BLaER1 treated with 17β-estradiol and CSF1 and Interleukin-3, amounts not matched to agents 10 nM and 100 nM (cell line): ENCODE measurements at regions not wholly inside any gene's neighbourhood (a gene's known extent, or its start where the extent isn't known, plus 50 kb on each side); places are given as distances from the start of the nearest gene placed in this dataset.
A peak's percentile ranks its signal among the peaks of the same experiment; 100 is the strongest.
"Not testable (repeated sequence)": the region's sequence is repeated elsewhere in the genome, so short reads cannot be mapped to it uniquely, and the experiment has no call there.

Experiments
- H3K27ac ChIP-seq, 11 experiments: shearing (Covaris generic); formaldehyde crosslinking; 2 replicates each; pipeline ENCODE4 v1.8.1; 2022
- H3K27me3 ChIP-seq, 11 experiments: shearing (Covaris generic); formaldehyde crosslinking; 2 replicates each; pipeline ENCODE4 v1.8.1; 2022
- H3K36me3 ChIP-seq, 11 experiments: shearing (Covaris generic); formaldehyde crosslinking; 2 replicates each; pipeline ENCODE4 v1.8.1; 2022
- H3K4me1 ChIP-seq, 10 experiments: shearing (Covaris generic); formaldehyde crosslinking; 2 replicates each; pipeline ENCODE4 v1.8.1; 2022
- H3K4me2 ChIP-seq, 11 experiments: shearing (Covaris generic); formaldehyde crosslinking; 2 replicates each; pipeline ENCODE4 v1.8.1; 2022
- H3K4me3 ChIP-seq, 10 experiments: shearing (Covaris generic); formaldehyde crosslinking; 2 replicates each; pipeline ENCODE4 v1.8.1; 2022
- H3K9ac ChIP-seq, 11 experiments: shearing (Covaris generic); formaldehyde crosslinking; 2 replicates each; pipeline ENCODE4 v1.8.1; 2022
- H3K9me3 ChIP-seq, 11 experiments: shearing (Covaris generic); formaldehyde crosslinking; replicated peaks in 1 of 11; 2 replicates each; pipeline ENCODE4 v1.8.1; 2022
- H4K20me1 ChIP-seq, 11 experiments: shearing (Covaris generic); formaldehyde crosslinking; 2 replicates each; pipeline ENCODE4 v1.8.1; 2022
- Cebpa-rat ChIP-seq, 11 experiments: shearing (Covaris generic); IDR thresholded peaks; 2 replicates each; pipeline ENCODE4 v1.8.1; 2022

DNA sequence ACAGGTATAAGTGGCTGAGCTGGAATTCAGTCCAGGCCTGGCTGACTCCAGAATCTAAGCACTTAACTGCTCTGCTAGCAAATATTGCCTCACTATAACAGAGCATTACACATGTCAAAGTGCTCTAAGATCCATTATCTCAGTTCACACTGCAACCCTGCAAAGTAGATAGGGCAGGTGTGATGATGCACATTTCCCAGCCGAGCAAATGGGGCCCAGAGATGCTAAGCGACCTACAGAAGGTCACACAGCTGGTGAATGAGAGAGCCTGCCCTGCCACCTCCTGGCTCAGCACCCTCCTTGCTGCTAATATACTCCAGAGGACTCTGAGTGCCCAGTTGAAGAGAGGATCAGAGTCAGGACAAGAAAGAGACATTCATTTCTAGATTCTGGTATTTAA is 73.6 kb upstream of the CCL1 start:
- Histone ChIP-seq H3K4me1 (peaks cover 0 to 48% (median 23%) of the 10 kb centered on the region in 10 experiments; a peak in 16 of 20 replicates), H3K27me3 (no peaks in the 10 kb centered on the region), H3K27ac (no peak overlapping the region), H3K36me3 (no peaks in the 10 kb centered on the region), H3K9me3 (no peaks in the 10 kb centered on the region), H3K9ac (no peak overlapping the region), H3K4me3 (no peak overlapping the region), H3K4me2 (0 out of 22 replicates have a peak overlapping the region, but pooled peaks of 1 of the 11 experiments have one; percentile 89), H4K20me1 (no peaks in the 10 kb centered on the region)
- TF ChIP-seq Cebpa-rat (IDR thresholded peaks at IDR 0.05): no peak

DNA sequence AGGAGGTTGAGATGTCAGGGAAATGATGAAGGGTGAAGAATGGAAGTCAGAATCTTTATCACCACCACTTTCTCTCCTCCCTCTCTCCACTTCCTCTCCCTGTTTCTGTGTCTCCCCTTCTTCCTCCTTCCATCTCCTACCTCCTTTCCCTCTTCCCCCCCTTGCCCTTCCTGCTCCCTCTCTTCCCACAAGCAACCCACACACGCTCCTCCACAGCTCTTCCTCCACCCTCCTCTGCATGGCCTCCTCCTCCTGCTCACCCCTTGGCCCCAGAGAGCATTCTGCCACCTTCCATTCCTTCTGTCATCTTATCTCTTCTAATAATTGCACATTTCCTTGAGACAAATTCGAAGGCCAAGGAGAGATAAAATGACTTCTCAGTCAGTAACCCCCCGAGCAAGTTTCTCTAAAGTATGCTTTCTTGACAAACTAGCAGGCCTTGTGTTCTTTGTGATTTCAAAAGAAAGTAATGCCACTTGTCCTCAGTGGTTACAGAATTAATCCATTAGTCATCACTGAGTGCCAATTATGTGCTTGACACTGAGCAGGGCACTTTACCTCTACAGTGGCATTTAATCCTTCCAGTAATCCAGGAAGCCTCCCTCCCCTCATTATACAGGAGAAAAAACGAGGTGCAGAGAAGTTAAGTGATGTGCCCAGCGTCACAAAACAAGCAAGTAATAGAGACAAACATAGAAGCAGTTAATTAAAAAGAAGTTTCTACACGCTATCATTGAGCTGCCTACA is 72.3 kb upstream of the CCL1 start:
- H3K36me3 ChIP-seq: no peaks in the 10 kb centered on the region
- peak overlapping the region in 7 of 11 experiments; percentile 54 to 92 (median 85); a peak in 12 of 22 replicates for H3K4me2 ChIP-seq
- no peak overlapping the region for H3K9ac ChIP-seq
- H3K4me3 ChIP-seq: no peak overlapping the region
- TF ChIP-seq Cebpa-rat (IDR thresholded peaks at IDR 0.05): no peak
- H3K27ac ChIP-seq: peak overlapping the region in 5 of 11 experiments; percentile 32 to 71 (median 64); a peak in 9 of 22 replicates
- no peaks in the 10 kb centered on the region for H3K27me3 ChIP-seq
- H4K20me1 ChIP-seq: no peaks in the 10 kb centered on the region
- peaks cover 0 to 48% (median 23%) of the 10 kb centered on the region in 10 experiments; a peak in 16 of 20 replicates for H3K4me1 ChIP-seq
- H3K9me3 ChIP-seq: no peaks in the 10 kb centered on the region

DNA sequence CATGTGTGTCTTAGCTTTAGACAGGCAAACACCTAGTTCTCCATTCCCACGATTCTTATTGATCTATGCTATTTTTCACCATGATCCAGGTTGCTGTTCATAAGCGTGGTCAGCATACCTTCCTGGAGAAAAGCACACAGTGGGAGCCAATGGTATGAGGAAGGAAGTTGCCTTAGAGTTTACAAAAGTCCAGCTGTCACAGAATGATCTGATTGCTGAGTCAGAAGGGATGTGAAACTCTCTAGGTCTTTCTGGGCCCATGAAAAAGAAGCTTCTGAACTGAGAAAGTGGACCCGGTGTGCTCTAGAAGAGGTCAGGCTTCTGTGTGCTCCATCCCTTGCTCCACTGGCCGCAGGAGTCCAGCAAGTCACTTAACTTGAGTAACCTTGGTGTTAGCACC is 71.0 kb upstream of the CCL1 start:
- no peaks in the 10 kb centered on the region for H3K9me3 ChIP-seq
- H3K27ac ChIP-seq: peak overlapping the region in 5 of 11 experiments; percentile 32 to 71 (median 64); a peak in 11 of 22 replicates
- H3K27me3 ChIP-seq: no peaks in the 10 kb centered on the region
- no peaks in the 10 kb centered on the region for H3K36me3 ChIP-seq
- H3K9ac ChIP-seq: peak overlapping the region in 2 of 11 experiments; percentile 10 to 47; a peak in 4 of 22 replicates
- TF ChIP-seq Cebpa-rat (IDR thresholded peaks at IDR 0.05): no peak
- no peaks in the 10 kb centered on the region for H4K20me1 ChIP-seq
- peak overlapping the region in 2 of 10 experiments; percentile 12; a peak in 1 of 20 replicates for H3K4me3 ChIP-seq
- H3K4me2 ChIP-seq: peak overlapping the region in 8 of 11 experiments; percentile 31 to 92 (median 84); a peak in 15 of 22 replicates
- H3K4me1 ChIP-seq: peaks cover 0 to 48% (median 23%) of the 10 kb centered on the region in 10 experiments; a peak in 16 of 20 replicates

DNA sequence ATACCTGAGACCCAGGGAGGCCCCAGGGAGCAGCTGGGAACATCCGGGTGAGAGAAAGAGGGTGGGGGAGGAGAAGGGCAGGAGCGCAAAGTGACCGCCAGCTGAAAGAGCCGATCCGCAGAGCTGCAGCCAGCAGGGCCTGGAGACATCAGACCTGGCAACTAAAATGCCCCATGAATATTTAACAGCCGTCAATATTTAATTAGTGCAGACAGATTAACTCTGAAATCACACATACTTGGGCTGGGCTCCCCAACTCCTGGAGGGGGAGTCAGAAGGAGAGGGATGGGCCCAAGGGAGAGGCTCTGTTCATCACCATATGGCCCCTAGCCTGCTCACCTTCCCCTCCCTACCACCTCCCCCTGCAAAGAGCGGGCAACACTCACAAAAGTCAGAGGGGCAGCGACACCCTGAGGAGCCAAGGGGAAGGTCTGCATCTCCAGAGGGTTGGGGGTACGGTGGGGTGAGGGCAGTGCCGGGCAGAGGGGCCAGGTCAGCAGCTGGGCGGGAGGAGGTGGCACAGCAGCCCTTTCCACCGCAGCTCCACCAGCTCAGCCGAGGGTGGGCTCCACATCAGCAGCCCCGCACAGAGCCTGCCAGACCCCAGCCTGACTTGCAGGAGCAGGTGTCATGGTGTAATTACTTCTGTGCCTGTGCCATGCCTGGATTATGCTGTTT is 61.9 kb upstream of the CCL1 start:
- Histone ChIP-seq H3K27ac (no peak overlapping the region), H3K27me3 (no peaks in the 10 kb centered on the region), H3K9me3 (no peaks in the 10 kb centered on the region), H3K4me2 (no peak overlapping the region), H3K4me3 (no peak overlapping the region), H3K9ac (no peak overlapping the region), H4K20me1 (no peaks in the 10 kb centered on the region), H3K4me1 (no peaks in the 10 kb centered on the region), H3K36me3 (no peaks in the 10 kb centered on the region)
- no peak for TF ChIP-seq Cebpa-rat (IDR thresholded peaks at IDR 0.05)

DNA sequence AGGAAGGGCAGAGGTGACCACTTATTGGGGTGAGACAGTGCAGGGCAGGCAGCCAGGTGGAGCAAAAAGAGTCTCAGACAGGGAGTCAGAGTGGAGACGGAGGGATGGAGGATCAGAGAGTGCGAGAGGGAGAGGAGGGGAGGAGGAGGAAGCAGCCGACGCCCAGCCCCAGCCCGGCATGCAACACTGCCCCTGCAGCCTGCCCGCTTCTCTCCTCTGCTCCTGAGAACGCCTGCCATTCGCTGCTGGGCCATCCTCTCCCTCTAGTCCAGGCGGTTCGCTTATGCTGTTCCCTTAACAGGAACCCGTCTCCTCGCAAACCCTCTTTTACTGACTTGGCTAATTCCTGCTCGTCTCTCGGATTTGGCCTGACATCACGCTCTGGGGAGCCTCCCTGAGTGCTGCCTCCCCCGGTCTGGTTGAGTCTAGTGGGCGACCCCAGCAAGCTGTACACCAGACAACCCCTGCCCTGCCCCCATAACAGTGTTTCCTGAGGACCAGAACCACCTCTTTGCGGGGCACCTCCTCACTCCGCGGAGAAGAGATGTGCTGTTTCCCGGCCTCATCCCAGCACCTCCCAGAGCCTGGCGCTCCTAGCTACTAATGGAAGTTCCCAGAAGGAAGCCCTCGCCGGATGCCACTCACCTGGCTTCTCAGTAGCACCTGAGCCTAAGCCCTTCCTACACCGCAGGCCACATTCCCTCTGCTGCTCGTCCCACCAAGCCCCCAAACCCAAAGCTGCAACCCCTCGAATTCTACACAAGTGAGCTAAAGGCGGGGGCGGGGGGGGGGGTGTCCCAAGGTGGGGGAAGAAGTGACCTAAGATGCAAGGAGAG is 61.2 kb upstream of the CCL1 start:
- TF ChIP-seq Cebpa-rat (IDR thresholded peaks at IDR 0.05): no peak
- no peak overlapping the region for H3K27ac ChIP-seq
- no peaks in the 10 kb centered on the region for H3K9me3 ChIP-seq
- H3K4me2 ChIP-seq: no peak overlapping the region
- no peaks in the 10 kb centered on the region for H4K20me1 ChIP-seq
- H3K4me3 ChIP-seq: no peak overlapping the region
- no peak overlapping the region for H3K9ac ChIP-seq
- no peaks in the 10 kb centered on the region for H3K4me1 ChIP-seq
- H3K36me3 ChIP-seq: no peaks in the 10 kb centered on the region
- H3K27me3 ChIP-seq: no peaks in the 10 kb centered on the region

DNA sequence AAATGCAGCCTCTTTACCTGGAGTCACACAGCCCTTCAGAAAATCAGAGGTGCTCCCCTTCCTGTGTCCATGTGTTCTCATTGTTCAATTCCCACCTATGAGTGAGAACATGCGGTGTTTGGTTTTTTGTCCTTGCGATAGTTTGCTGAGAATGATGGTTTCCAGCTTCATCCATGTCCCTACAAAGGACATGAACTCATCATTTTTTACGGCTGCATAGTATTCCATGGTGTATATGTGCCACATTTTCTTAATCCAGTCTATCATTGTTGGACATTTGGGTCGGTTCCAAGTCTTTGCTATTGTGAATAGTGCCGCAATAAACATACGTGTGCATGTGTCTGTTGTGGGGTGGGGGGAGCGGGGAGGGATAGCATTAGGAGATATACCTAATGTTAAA is 60.3 kb upstream of the CCL1 start:
- not testable (repeated sequence) for H3K4me3 ChIP-seq, H3K9ac ChIP-seq, H3K4me2 ChIP-seq, H3K9me3 ChIP-seq, H3K36me3 ChIP-seq, H3K27ac ChIP-seq, H3K4me1 ChIP-seq, H4K20me1 ChIP-seq, H3K27me3 ChIP-seq

DNA sequence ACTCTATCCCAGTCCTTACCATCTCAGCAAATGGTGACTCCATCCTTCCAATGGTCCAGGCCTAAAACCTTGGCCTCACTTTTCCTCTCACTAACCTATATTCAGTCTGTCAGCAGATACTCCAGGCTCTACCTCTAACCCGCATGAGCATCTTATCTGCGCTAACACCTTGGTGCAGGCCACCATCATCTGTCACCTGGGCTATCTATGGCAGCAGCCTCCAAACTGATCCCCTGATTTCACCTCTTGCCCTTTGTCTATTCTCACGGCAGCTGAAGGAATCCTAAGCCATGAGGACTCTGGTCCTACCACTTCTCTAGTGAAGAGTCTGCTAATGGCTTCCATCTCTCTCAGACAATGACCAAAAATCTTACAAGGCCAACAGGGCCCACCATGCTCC is 57.9 kb upstream of the CCL1 start:
- Histone ChIP-seq H3K9ac (no peak overlapping the region), H3K4me3 (no peak overlapping the region), H4K20me1 (no peaks in the 10 kb centered on the region), H3K9me3 (no peaks in the 10 kb centered on the region), H3K36me3 (no peaks in the 10 kb centered on the region), H3K27me3 (no peaks in the 10 kb centered on the region), H3K4me1 (no peaks in the 10 kb centered on the region), H3K4me2 (no peak overlapping the region), H3K27ac (no peak overlapping the region)
- no peak for TF ChIP-seq Cebpa-rat (IDR thresholded peaks at IDR 0.05)

DNA sequence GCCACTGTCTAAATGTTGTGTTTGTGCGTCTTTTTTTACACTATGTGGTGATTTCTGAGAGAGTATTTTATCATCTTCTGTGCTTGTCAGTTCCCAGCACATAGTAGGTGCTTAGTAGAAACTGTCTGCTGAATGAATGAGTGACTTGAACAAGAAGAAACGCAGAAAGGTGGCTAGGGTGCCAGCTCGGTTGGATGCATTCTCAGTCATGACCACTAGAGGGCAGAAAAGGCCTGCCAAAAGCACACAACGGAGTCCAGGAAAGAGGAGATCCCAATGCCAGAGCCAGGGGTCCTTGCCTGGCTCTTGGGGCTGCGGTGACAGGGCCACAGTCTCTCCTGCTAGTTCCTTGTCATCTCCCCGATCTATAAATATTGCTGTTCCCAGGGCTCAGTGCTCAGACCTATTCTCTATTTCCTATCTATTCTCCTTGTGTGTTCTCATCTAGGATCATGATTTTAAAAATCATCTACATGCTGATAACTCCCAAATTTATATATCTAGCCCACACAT is 57.3 kb upstream of the CCL1 start:
- Histone ChIP-seq H4K20me1 (no peaks in the 10 kb centered on the region), H3K4me2 (no peak overlapping the region), H3K4me3 (no peak overlapping the region), H3K9ac (no peak overlapping the region), H3K36me3 (no peaks in the 10 kb centered on the region), H3K4me1 (no peaks in the 10 kb centered on the region), H3K9me3 (no peaks in the 10 kb centered on the region), H3K27me3 (no peaks in the 10 kb centered on the region), H3K27ac (no peak overlapping the region)
- TF ChIP-seq Cebpa-rat (IDR thresholded peaks at IDR 0.05): no peak

DNA sequence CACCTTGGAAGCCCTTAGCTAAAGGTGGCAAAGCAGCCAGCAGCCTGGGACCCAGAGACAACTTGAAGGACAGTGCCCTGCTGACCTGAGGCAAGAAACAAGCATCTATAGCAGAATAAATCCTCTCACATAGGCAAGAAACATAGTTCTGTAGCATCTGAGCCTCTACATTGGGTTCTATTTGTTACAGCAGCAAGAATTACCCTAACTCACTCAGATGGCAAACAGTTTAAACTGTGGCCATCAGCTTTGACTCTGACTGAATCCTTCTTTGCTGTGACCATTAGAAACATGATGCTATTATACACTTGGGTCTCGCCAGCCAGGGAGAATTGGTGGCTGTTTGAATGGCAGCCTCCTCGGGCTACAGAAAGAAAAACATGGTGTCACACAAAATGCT is 53.1 kb upstream of the CCL1 start:
- Histone ChIP-seq H3K27me3 (no peaks in the 10 kb centered on the region), H4K20me1 (no peaks in the 10 kb centered on the region), H3K36me3 (no peaks in the 10 kb centered on the region), H3K4me1 (peaks cover 0 to 19% (median 3%) of the 10 kb centered on the region in 10 experiments; a peak in 9 of 20 replicates), H3K9ac (no peak overlapping the region), H3K27ac (no peak overlapping the region), H3K4me3 (no peak overlapping the region), H3K4me2 (no peak overlapping the region), H3K9me3 (no peaks in the 10 kb centered on the region)
- no peak for TF ChIP-seq Cebpa-rat (IDR thresholded peaks at IDR 0.05)
